ENCODE measurements at regions not wholly inside any gene's neighbourhood (a gene's known extent, or its start where the extent isn't known, plus 50 kb on each side); places are given as distances from the start of the nearest gene placed in this dataset.

GRCh38 chr3:30527186-30527585, 79.2 kb upstream of the TGFBR2 start:
- TF ChIP-seq POLR2AphosphoS5 (IDR thresholded peaks at IDR 0.05; ENCODE audit: insufficient read depth in 1 of 2, low read depth in 1 of 2) = no peak
- TF ChIP-seq POLR2A (IDR thresholded peaks at IDR 0.05) = no peak
- TF ChIP-seq, protein P1, sequence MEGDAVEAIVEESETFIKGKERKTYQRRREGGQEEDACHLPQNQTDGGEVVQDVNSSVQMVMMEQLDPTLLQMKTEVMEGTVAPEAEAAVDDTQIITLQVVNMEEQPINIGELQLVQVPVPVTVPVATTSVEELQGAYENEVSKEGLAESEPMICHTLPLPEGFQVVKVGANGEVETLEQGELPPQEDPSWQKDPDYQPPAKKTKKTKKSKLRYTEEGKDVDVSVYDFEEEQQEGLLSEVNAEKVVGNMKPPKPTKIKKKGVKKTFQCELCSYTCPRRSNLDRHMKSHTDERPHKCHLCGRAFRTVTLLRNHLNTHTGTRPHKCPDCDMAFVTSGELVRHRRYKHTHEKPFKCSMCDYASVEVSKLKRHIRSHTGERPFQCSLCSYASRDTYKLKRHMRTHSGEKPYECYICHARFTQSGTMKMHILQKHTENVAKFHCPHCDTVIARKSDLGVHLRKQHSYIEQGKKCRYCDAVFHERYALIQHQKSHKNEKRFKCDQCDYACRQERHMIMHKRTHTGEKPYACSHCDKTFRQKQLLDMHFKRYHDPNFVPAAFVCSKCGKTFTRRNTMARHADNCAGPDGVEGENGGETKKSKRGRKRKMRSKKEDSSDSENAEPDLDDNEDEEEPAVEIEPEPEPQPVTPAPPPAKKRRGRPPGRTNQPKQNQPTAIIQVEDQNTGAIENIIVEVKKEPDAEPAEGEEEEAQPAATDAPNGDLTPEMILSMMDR (IDR thresholded peaks at IDR 0.05) = no peak
